ENCODE measurements at regions not wholly inside any gene's neighbourhood (a gene's known extent, or its start where the extent isn't known, plus 50 kb on each side); places are given as distances from the start of the nearest gene placed in this dataset.

DNA sequence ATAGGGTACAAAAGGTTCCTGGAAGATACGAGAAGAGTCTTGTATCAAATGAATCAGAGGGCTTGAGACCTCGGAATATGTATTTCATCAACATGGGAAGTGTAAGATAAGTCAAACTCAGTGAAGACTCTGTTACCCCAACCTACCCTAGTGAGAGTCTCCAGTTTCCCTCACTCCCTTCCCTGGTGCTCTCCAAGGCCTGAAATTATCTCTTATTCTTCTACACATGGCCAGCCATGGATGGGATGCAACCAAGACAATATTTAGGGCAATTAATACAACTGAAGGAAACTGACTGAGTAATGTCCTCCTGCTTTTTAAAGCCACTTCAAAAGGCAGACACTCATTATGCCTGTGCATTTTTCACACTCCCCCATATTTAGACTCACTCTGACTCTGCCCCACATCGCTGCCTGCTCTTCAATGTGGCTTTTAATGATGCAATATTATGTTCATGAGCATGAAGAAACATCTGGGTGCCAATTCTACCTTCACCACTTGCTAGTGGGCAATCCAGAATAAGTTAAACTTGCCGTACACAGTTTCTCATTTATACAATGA lies 137.1 kb upstream of the THBS1 start:
- TF ChIP-seq, protein P1, sequence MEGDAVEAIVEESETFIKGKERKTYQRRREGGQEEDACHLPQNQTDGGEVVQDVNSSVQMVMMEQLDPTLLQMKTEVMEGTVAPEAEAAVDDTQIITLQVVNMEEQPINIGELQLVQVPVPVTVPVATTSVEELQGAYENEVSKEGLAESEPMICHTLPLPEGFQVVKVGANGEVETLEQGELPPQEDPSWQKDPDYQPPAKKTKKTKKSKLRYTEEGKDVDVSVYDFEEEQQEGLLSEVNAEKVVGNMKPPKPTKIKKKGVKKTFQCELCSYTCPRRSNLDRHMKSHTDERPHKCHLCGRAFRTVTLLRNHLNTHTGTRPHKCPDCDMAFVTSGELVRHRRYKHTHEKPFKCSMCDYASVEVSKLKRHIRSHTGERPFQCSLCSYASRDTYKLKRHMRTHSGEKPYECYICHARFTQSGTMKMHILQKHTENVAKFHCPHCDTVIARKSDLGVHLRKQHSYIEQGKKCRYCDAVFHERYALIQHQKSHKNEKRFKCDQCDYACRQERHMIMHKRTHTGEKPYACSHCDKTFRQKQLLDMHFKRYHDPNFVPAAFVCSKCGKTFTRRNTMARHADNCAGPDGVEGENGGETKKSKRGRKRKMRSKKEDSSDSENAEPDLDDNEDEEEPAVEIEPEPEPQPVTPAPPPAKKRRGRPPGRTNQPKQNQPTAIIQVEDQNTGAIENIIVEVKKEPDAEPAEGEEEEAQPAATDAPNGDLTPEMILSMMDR (IDR thresholded peaks at IDR 0.05), result no peak
- no peak for TF ChIP-seq POLR2A (IDR thresholded peaks at IDR 0.05)

Data from lower leg skin (tissue), 3 donors.